ENCODE measurements at regions not wholly inside any gene's neighbourhood (a gene's known extent, or its start where the extent isn't known, plus 50 kb on each side); places are given as distances from the start of the nearest gene placed in this dataset.
"Not testable (repeated sequence)": the region's sequence is repeated elsewhere in the genome, so short reads cannot be mapped to it uniquely, and the experiment has no call there.

DNA sequence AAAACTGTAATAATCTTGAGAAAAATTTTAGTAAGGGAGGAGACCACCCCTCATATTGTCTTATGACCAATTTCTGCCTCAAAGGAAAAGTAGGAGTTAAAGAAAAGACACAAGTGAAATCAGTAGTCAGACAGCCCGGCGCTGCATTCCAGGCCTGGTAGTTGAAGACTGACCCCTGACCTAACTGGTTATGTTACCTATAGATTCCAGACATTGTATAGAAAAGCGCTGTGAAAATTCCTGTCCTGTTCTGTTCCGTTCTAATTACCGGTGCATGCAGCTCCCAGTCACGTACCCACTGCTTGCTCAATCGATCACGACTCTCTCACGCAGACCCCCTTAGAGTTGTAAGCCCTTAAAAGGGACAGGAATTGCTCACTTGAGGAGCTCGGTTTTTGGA is 587.9 kb upstream of the SLC8A1 start:
- POLR2A ChIA-PET; CTCF ChIA-PET; H3K4me3 Mint-ChIP-seq; H3K36me3 Mint-ChIP-seq (ENCODE audit: low read depth); DNase-seq; H3K27me3 Mint-ChIP-seq; H3K4me1 Mint-ChIP-seq; H3K27ac Mint-ChIP-seq; H3K9me3 Mint-ChIP-seq: not testable (repeated sequence)

DNA sequence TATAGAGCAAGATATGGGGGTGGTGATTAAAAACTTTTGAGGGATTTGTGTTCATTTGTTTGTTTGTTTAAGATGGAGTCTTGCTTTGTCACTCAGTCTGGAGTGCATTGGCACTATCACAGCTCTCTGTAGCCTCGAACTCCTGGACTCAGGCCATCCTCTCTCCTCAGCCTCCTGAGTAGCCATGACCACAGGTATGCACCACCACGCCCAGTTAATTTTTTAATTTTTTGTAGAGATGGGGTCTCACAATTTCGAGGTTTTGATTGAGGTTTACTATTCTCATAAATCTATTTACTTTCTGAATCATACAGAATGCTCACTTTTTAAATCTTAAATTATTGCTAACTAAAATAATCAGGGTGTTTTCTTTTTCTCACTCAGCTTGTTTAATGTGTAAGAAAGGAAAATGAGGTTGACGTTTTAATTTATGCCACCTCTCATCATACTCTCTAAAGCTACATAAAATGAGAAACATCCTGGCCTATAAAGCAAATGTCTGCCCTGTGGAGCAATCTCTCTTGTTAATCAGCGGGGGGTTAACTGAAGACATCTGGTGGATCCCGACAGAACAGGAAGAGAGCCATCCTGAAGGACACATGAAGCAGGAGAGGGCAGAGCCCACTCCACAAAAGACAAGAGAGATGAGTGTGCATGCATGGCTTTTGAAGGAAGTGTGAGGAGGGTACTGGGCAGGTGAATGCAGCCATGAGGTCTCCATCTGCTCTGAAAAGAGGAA is 589.1 kb upstream of the SLC8A1 start:
- peaks cover 7% of the 10 kb centered on the region for H3K9me3 Mint-ChIP-seq
- H3K4me3 Mint-ChIP-seq, result no peak overlapping the region
- no peaks in the 10 kb centered on the region for H3K36me3 Mint-ChIP-seq (ENCODE audit: low read depth)
- no peak overlapping the region for H3K27ac Mint-ChIP-seq
- no peaks in the 10 kb centered on the region for H3K27me3 Mint-ChIP-seq
- H3K4me1 Mint-ChIP-seq, result no peaks in the 10 kb centered on the region
- CTCF ChIA-PET, result no interaction called here
- POLR2A ChIA-PET, result no interaction called here
- no peak for DNase-seq

DNA sequence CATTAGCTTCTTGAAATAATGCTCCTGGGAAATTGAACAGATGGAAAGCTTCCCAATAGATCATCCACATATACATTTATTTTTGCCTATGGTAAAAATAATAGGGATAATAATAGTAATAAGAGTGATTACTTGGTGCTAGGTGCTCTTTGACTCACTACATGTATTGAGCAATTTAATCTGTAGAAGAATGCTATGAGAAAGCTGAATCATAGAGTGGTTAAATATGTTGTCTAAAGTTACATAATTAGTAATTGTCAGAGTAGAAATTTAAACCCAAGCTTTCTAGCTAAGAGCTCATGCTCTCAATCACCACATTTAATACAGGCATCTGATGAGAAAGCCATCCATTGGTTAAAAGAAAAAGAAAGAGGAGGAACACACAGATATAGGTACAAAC is 590.5 kb upstream of the SLC8A1 start:
- Mint-ChIP-seq H3K4me3 (no peak overlapping the region), H3K27ac (no peak overlapping the region), H3K27me3 (no peaks in the 10 kb centered on the region), H3K4me1 (no peaks in the 10 kb centered on the region), H3K9me3 (peaks cover 7% of the 10 kb centered on the region), H3K36me3 (ENCODE audit: low read depth) (no peaks in the 10 kb centered on the region)
- ChIA-PET POLR2A (no interaction called here), CTCF (no interaction called here)
- DNase-seq, result no peak

DNA sequence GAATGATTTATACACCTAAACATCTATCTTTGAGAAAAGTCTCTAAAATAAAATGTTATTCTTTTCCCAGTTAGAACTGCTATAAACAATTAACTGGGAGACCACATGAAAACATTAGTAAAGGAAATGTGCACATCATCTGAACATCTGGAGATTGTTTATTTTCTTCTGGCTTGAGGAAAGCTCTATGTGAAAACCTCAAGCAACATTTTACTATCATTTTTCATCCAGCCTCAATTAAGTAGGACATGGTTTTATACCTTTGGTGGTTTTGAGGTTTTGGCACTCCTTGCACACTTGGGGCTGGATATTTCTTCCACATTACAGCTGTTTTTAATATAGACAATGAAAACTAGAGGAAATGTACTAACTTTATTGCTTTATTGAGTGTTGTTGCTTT is 609.5 kb upstream of the SLC8A1 start:
- Mint-ChIP-seq H3K9me3 (peaks cover 11% of the 10 kb centered on the region), H3K36me3 (ENCODE audit: low read depth) (no peaks in the 10 kb centered on the region), H3K27me3 (no peaks in the 10 kb centered on the region), H3K4me1 (no peaks in the 10 kb centered on the region), H3K27ac (no peak overlapping the region), H3K4me3 (no peak overlapping the region)
- CTCF ChIA-PET, result no interaction called here
- no peak for DNase-seq
- POLR2A ChIA-PET, result no interaction called here

DNA sequence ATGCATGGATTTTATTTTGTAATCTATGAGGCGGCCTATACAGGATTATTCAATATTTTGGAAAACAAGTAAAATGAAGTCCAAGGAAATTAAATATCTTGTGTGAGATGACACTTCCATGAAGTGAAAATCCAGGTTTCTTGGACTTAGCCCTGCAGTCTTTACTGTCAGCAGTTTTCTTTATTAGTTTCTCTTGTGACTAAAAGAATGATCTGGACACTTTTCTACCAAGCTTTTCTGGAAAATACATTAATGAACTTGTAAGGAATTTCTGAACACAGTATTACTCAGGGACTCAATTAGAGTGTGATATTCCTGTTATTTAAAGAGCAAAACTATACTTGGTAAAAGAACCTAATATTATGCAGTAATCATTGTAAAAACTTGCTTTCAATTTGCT is 610.4 kb upstream of the SLC8A1 start:
- Mint-ChIP-seq H3K9me3 (peaks cover 8% of the 10 kb centered on the region), H3K27ac (no peak overlapping the region), H3K4me3 (no peak overlapping the region), H3K4me1 (no peaks in the 10 kb centered on the region), H3K36me3 (ENCODE audit: low read depth) (no peaks in the 10 kb centered on the region), H3K27me3 (no peaks in the 10 kb centered on the region)
- ChIA-PET CTCF (no interaction called here), POLR2A (no interaction called here)
- DNase-seq, result no peak

DNA sequence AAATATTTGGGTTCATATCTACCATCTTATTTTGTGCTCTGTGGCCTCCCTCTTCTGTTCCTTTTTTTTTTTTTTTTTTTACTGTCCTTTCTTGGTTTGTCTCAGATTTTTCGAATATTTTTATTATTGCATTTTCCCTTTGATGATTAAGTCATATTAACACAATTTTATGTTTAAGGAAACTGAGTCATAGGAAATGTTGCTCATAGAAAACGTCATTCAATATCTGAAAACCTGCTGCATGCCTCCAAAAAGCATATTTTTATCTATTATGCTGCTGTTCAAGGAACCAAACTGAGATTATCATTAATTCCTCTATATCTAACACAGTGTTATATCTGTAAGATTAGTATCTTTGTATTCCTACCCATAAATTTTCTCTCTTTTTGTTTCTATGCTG is 614.3 kb upstream of the SLC8A1 start:
- Mint-ChIP-seq H3K9me3 (peaks cover 5% of the 10 kb centered on the region), H3K4me1 (no peaks in the 10 kb centered on the region), H3K27me3 (no peaks in the 10 kb centered on the region), H3K36me3 (ENCODE audit: low read depth) (no peaks in the 10 kb centered on the region), H3K4me3 (no peak overlapping the region), H3K27ac (no peak overlapping the region)
- ChIA-PET POLR2A (no interaction called here), CTCF (no interaction called here)
- no peak for DNase-seq

DNA sequence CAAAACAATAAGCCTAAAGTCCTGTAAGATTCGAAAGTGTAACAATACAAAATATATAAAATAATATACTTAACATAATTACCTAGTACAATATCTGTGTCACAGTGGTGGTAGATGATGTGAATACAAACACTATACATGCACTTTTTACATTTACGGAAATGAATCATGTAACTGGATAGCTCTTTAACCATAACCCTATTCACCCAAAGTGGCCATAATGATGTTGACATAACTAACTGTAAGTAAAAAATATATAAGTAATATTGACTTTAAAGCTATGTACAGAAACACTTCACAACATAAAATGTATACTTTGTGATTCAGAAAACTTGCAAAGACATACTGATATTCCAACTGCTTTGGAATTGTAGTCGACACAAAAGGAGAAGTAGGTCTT is 616.9 kb upstream of the SLC8A1 start:
- no peaks in the 10 kb centered on the region for H3K4me1 Mint-ChIP-seq
- no peak for DNase-seq
- H3K36me3 Mint-ChIP-seq (ENCODE audit: low read depth), result no peaks in the 10 kb centered on the region
- no peaks in the 10 kb centered on the region for H3K27me3 Mint-ChIP-seq
- no peak overlapping the region for H3K27ac Mint-ChIP-seq
- H3K9me3 Mint-ChIP-seq, result peaks cover 7% of the 10 kb centered on the region
- H3K4me3 Mint-ChIP-seq, result no peak overlapping the region
- ChIA-PET CTCF (no interaction called here), POLR2A (no interaction called here)

DNA sequence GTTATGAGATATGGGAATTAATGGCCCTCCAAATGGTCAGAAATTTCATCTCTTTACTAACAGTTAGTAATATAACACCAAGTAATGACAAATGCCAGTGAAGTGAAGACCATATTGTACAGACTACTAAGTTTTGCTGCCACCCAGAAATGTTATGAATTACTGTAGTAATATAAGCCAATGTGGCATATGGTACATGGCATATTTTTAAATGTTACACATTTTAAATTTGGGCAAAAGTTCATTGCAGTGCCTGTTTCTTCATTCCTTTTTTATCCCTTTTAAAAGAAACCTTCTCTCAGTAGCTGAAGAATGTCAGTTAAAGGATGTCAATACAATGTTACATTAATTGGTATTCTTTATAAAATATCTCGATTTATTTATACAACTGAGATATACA is 626.5 kb upstream of the SLC8A1 start:
- no peak for DNase-seq
- H3K36me3 Mint-ChIP-seq (ENCODE audit: low read depth), result no peaks in the 10 kb centered on the region
- no peak overlapping the region for H3K4me3 Mint-ChIP-seq
- POLR2A ChIA-PET, result no interaction called here
- CTCF ChIA-PET, result no interaction called here
- H3K27me3 Mint-ChIP-seq, result no peaks in the 10 kb centered on the region
- no peak overlapping the region for H3K27ac Mint-ChIP-seq
- H3K9me3 Mint-ChIP-seq, result peaks cover 2% of the 10 kb centered on the region
- no peaks in the 10 kb centered on the region for H3K4me1 Mint-ChIP-seq

DNA sequence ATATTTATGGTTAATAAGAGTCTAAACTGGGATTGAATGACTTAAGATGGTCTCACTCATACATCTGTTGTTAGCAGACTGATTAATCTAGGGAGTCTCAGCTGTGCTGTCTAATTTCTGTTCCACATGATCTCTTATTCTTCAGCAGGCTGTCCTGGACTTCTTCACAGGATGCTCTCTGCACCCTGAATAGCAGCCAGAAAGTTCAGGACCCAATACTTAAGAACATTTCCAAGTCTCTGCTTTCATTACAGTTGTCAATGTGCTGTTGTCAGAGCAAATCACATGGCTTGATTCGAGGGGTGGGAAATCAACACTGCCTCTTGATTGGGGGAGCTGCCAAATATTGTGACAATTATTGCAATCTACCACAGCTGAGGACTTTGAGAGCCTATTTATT is 627.1 kb upstream of the SLC8A1 start:
- ChIA-PET POLR2A (no interaction called here), CTCF (no interaction called here)
- peaks cover 6% of the 10 kb centered on the region for H3K9me3 Mint-ChIP-seq
- DNase-seq, result no peak
- no peaks in the 10 kb centered on the region for H3K27me3 Mint-ChIP-seq
- no peak overlapping the region for H3K27ac Mint-ChIP-seq
- no peaks in the 10 kb centered on the region for H3K4me1 Mint-ChIP-seq
- H3K4me3 Mint-ChIP-seq, result no peak overlapping the region
- H3K36me3 Mint-ChIP-seq (ENCODE audit: low read depth), result no peaks in the 10 kb centered on the region

DNA sequence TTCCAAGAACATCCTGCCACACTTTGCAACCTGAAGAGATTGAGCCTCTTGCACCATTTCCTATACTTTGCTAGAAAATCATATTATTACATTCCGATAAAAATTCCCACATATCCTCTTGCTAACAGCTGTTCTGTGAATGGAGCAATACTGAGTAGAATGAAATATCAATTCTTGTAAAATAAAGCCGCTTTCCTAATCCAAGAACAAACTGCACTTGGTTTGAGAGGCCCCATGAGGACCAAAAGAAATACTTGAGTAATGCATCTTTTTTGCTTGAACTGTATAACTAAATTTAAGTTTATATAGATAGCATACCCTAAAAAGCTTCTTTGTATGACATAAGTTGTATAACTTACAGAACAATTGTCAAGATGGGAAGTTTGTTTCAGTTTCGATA is 632.4 kb upstream of the SLC8A1 start:
- H3K9me3 Mint-ChIP-seq, result peaks cover 13% of the 10 kb centered on the region
- H3K27me3 Mint-ChIP-seq, result no peaks in the 10 kb centered on the region

DNA sequence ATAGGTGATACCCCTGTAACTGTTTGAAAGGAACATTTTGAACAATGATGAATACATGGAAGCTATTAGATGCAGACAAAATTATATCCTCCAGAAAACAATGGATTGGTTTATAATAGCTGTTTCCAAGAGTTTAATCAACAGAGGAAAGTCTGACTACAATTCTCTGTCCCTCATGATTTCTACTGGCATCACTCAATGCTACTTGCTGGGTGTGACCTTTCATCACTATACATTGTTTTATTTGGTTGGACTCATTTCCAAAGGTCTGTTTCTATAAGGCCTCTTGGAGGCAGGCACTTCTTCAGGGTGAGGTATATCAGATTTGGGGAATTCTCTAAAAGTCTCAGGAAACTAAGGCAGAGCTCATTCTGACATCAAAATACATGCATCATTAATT is 636.1 kb upstream of the SLC8A1 start:
- H3K9me3 Mint-ChIP-seq, result peaks cover 12% of the 10 kb centered on the region
- DNase-seq, result no peak
- CTCF ChIA-PET, result no interaction called here
- no peaks in the 10 kb centered on the region for H3K36me3 Mint-ChIP-seq (ENCODE audit: low read depth)
- no peak overlapping the region for H3K27ac Mint-ChIP-seq
- no peaks in the 10 kb centered on the region for H3K27me3 Mint-ChIP-seq
- POLR2A ChIA-PET, result no interaction called here
- no peaks in the 10 kb centered on the region for H3K4me1 Mint-ChIP-seq
- H3K4me3 Mint-ChIP-seq, result no peak overlapping the region

More for the DNA sequence above, 632.4 kb upstream of the SLC8A1 start:
- no peaks in the 10 kb centered on the region for H3K36me3 Mint-ChIP-seq (ENCODE audit: low read depth)
- no peak overlapping the region for H3K4me3 Mint-ChIP-seq
- ChIA-PET CTCF (no interaction called here), POLR2A (no interaction called here)
- H3K27ac Mint-ChIP-seq, result no peak overlapping the region
- no peaks in the 10 kb centered on the region for H3K4me1 Mint-ChIP-seq
- no peak for DNase-seq

DNA sequence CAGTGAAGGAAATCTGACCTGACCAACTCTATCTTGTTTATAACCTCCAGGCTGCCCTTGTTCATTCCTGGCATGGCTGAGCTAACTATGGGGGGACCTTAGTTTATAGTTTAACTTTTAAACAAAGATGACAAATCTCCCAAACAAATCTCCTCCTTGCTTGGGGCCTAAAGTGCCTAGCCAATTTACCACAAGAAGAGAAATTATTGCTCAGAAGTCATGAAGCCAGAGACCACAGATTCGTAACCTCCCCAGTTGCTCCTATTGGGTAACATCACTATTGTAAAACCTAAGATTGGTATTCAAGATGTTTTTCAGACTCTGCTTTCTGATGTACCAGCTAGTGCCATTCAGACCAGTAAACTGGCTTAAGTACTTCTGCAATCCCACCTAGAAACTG is 649.4 kb upstream of the SLC8A1 start:
- Mint-ChIP-seq H3K9me3 (peaks cover 5% of the 10 kb centered on the region), H3K27ac (no peak overlapping the region), H3K36me3 (ENCODE audit: low read depth) (no peaks in the 10 kb centered on the region), H3K4me1 (no peaks in the 10 kb centered on the region), H3K4me3 (no peak overlapping the region), H3K27me3 (no peaks in the 10 kb centered on the region)
- CTCF ChIA-PET, result no interaction called here
- no peak for DNase-seq
- POLR2A ChIA-PET, result no interaction called here

DNA sequence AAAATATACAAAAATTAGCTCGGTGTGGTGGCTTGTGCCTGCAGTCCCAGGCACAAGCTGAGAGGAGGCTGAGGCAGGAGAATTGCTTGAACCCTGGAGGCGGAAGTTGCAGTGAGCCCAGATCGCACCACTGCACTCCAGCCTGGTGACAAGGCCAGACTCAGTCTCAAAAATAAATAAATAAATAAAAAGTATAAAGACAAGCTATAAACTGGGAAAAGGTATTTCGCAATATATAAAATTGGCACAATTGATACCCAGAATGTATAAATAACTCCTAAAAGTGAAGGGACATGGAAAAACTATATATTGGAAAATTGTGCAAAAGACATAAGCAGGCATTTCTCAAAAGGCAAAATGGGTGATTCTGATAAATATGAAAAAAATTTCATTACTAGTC is 657.9 kb upstream of the SLC8A1 start:
- POLR2A ChIA-PET, result no interaction called here

DNA sequence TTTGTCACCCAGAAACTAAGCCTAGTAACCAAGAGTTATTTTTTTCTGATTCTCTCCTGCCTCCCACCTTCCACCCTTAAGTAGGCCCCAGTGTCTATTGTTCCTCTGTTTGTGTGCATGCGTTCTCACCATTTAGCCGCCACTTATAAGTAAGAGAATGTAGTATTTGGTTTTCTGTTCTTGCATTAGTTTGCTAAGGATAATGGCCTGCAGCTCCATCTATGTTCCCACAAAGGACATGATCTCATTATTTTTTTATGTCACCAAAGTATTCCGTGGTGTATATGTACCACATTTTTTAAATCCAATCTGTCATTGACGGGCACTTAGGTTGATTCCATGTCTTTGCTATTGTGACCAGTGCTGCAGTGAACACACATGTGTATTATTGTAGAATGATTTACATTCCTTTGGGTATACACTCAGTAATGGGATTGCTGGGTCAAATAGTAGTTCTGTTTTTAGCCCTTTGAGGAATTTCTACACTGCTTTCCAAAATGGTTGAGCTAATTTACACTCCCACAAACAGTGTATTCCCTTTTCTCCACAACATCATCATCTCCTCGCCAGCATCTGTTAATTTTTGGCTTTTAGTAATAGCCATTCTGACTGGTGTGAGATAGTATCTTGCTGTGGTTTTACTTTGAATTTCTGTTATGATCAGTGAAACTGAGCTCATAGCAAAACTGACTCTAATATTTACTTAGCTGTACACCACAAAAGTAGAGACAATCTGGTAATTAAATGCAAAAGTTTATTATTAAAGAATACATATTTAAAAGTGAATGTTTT is 660.1 kb upstream of the SLC8A1 start:
- CTCF ChIA-PET, result no interaction called here
- no peaks in the 10 kb centered on the region for H3K36me3 Mint-ChIP-seq (ENCODE audit: low read depth)
- no peak overlapping the region for H3K4me3 Mint-ChIP-seq
- no peak for DNase-seq
- H3K9me3 Mint-ChIP-seq, result peaks cover 3% of the 10 kb centered on the region
- no peaks in the 10 kb centered on the region for H3K4me1 Mint-ChIP-seq
- H3K27me3 Mint-ChIP-seq, result no peaks in the 10 kb centered on the region
- H3K27ac Mint-ChIP-seq, result no peak overlapping the region
- POLR2A ChIA-PET, result no interaction called here

More for the DNA sequence above, 657.9 kb upstream of the SLC8A1 start:
- no peaks in the 10 kb centered on the region for H3K27me3 Mint-ChIP-seq
- peaks cover 3% of the 10 kb centered on the region for H3K9me3 Mint-ChIP-seq
- CTCF ChIA-PET, result no interaction called here
- no peak overlapping the region for H3K27ac Mint-ChIP-seq
- H3K36me3 Mint-ChIP-seq (ENCODE audit: low read depth), result no peaks in the 10 kb centered on the region
- no peak for DNase-seq
- no peaks in the 10 kb centered on the region for H3K4me1 Mint-ChIP-seq
- H3K4me3 Mint-ChIP-seq, result no peak overlapping the region

Measured in activated CD4-positive, alpha-beta memory T cell treated with anti-CD3 and anti-CD28 coated beads, Interleukin-2, amount 10 ng/mL, durations not matched to agents 7 days and 5 days (primary cell).